Body of pancreas (tissue), 4 donors: ENCODE measurements at regions not wholly inside any gene's neighbourhood (a gene's known extent, or its start where the extent isn't known, plus 50 kb on each side); places are given as distances from the start of the nearest gene placed in this dataset.

Experiments
- ATAC-seq: fragments of 150-250 bp; one replicate; pipeline ENCODE4 v1.9.1; 2016
- DNase-seq, 4 donors: peaks; one replicate each; pipeline ENCODE4 v3.0.0-alpha.2; 2019
- H3K27ac ChIP-seq, 4 donors: fragments of 200-600 bp; sonication (generic); 1 replicate in 3 of 4; 2 replicates in 1 of 4; pipeline versions ENCODE4 v1.5.1 to v1.6.1; 2016 to 2019; ENCODE audit warnings: mild to moderate bottlenecking in 1 of 4, mixed read lengths in 1 of 4, moderate library complexity in 1 of 4
- H3K27me3 ChIP-seq, 2 donors: fragments of 200-600 bp; sonication (generic); one replicate each; pipeline ENCODE4 v1.6.0; 2016; ENCODE audit warnings: mild to moderate bottlenecking in 1 of 2
- H3K36me3 ChIP-seq, 2 donors: fragments of 200-600 bp; sonication (generic); replicated peaks in 1 of 2; 2 replicates each; pipeline ENCODE4 v1.5.1; 2016; ENCODE audit warnings: low read depth in 2 of 2; ENCODE audit not compliant: insufficient read depth in 1 of 2
- H3K4me1 ChIP-seq: fragments of 200-600 bp; sonication (generic); one replicate; pipeline ENCODE4 v1.6.0; 2016
- H3K4me3 ChIP-seq, 2 donors: fragments of 200-600 bp; sonication (generic); 1 replicate in 1 of 2; 2 replicates in 1 of 2; pipeline ENCODE4 v1.5.1; 2016 to 2019
- H3K9me3 ChIP-seq, 3 donors: fragments of 200-600 bp; sonication (generic); 1 replicate in 2 of 3; 2 replicates in 1 of 3; pipeline ENCODE4 v1.5.1; 2016
- POLR2A ChIP-seq, 3 donors: fragments of 450-650 bp; IDR thresholded peaks; one replicate each; pipeline ENCODE4 v1.6.1; 2016; ENCODE audit warnings: antibody characterized with exemption in 3 of 3, mild to moderate bottlenecking in 2 of 3
- WGBS, 2 donors: methylation state at CpG; one replicate each; pipeline ENCODE4 v1.1.5; 2017; 5-methylcytosine and 5-hydroxymethylcytosine counted together
- intact Hi-C: fragments of 100-400 bp; cut with DNase I; formaldehyde crosslinking; loops from one replicate; pipeline ENCODE4 v1.15.1; 2023
- TF ChIP-seq, protein P1 (sequence below), 7 experiments: fragments of 450-650 bp in 4 of 7; fragments of 200-600 bp in 3 of 7; sonication (generic) in 3 of 7; IDR thresholded peaks; one replicate each; pipeline ENCODE4 v1.5.1; 2016 to 2019; ENCODE audit warnings: antibody characterized with exemption in 7 of 7

DNA sequence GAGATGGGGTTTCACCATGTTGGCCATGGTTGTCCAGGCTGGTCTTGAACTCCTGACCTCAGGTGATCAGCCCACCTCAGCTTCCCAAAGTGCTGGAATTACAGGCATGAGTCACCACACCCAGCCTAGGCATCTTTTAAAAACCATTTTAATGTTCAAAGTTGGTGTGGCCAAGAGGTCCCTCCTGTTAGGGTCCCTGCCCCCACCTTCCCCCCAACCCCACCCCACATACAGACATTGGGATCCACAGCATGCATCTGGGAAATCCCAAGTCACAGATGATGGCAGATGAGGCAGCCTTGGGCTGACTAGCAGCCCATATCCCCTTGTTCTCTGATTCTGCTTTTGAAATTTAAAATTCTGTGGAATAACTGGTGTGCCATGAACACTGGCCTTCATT lies 226.0 kb downstream of the KATNAL1 start:
- TF ChIP-seq, protein P1, sequence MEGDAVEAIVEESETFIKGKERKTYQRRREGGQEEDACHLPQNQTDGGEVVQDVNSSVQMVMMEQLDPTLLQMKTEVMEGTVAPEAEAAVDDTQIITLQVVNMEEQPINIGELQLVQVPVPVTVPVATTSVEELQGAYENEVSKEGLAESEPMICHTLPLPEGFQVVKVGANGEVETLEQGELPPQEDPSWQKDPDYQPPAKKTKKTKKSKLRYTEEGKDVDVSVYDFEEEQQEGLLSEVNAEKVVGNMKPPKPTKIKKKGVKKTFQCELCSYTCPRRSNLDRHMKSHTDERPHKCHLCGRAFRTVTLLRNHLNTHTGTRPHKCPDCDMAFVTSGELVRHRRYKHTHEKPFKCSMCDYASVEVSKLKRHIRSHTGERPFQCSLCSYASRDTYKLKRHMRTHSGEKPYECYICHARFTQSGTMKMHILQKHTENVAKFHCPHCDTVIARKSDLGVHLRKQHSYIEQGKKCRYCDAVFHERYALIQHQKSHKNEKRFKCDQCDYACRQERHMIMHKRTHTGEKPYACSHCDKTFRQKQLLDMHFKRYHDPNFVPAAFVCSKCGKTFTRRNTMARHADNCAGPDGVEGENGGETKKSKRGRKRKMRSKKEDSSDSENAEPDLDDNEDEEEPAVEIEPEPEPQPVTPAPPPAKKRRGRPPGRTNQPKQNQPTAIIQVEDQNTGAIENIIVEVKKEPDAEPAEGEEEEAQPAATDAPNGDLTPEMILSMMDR (IDR thresholded peaks at IDR 0.05), result no peak
- intact Hi-C loops, result no loop called here
- DNase-seq, result no peak

DNA sequence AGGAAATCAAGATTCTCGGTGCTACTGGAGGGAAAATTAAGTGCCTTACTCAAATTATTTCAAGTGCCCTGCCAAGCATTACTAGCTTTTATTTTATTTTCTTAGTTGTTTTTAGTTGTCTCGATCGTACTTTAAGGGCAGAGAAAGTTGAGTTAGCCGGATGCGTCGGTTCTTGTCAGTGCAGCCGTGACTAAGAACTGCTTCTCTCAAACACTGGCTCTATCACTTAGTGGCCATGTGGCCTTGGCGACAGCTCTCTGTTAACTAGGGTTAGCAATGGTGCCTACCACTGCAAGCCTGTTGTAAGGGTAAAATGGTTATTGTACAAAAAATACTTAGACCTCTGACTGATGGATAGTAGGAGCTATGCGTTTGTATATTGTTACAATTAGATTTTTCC lies 227.8 kb downstream of the KATNAL1 start:
- ATAC-seq (no peak), DNase-seq (no peak)
- Histone ChIP-seq H3K9me3 (no peaks in the 10 kb centered on the region), H3K27me3 (no peaks in the 10 kb centered on the region), H3K36me3 (no peaks in the 10 kb centered on the region), H3K4me1 (no peaks in the 10 kb centered on the region), H3K4me3 (no peak overlapping the region), H3K27ac (no peak overlapping the region)
- intact Hi-C loops, result no loop called here
- TF ChIP-seq POLR2A (IDR thresholded peaks at IDR 0.05), result no peak
- TF ChIP-seq, protein P1 (IDR thresholded peaks at IDR 0.05), result no peak
- WGBS, 2 donors, result 77 to 84% methylated on average over 9 of the region's 9 CpGs

More for the DNA sequence above, 226.0 kb downstream of the KATNAL1 start:
- no peak for ATAC-seq
- H3K36me3 ChIP-seq, result no peaks in the 10 kb centered on the region
- H3K9me3 ChIP-seq, result no peaks in the 10 kb centered on the region
- no peak overlapping the region for H3K27ac ChIP-seq
- no peaks in the 10 kb centered on the region for H3K4me1 ChIP-seq
- no peaks in the 10 kb centered on the region for H3K27me3 ChIP-seq
- no peak overlapping the region for H3K4me3 ChIP-seq

DNA sequence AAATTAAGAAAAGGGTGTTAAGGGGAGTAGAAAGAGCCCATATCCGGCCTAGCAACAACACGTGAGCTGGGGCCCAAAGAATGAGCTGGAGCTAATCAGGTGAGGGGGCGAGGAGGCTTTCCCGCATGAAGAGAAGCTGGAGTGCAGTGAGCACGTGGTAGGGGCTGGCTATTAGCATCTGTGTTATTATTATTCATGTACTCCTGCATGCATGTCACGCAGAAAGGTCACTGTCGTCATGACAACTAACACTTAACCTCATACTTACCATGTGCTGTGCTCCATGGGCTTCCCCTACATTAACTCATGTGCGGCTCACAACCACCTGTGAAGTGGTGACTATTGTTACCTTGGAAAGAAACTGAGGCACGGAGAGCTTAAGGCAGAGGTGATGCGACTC lies 227.6 kb upstream of the UBL3 start:
- WGBS, 2 donors, result 85 to 88% methylated on average over 10 of the region's 10 CpGs
- no peaks in the 10 kb centered on the region for H3K27me3 ChIP-seq
- intact Hi-C loops, result no loop called here
- H3K4me1 ChIP-seq, result peaks cover 1% of the 10 kb centered on the region
- TF ChIP-seq, protein P1 (IDR thresholded peaks at IDR 0.05), result no peak
- TF ChIP-seq POLR2A (IDR thresholded peaks at IDR 0.05), result no peak
- no peaks in the 10 kb centered on the region for H3K36me3 ChIP-seq
- DNase-seq (no peak), ATAC-seq (no peak)
- H3K9me3 ChIP-seq, result no peaks in the 10 kb centered on the region
- H3K27ac ChIP-seq, result no peak overlapping the region
- H3K4me3 ChIP-seq, result no peak overlapping the region

DNA sequence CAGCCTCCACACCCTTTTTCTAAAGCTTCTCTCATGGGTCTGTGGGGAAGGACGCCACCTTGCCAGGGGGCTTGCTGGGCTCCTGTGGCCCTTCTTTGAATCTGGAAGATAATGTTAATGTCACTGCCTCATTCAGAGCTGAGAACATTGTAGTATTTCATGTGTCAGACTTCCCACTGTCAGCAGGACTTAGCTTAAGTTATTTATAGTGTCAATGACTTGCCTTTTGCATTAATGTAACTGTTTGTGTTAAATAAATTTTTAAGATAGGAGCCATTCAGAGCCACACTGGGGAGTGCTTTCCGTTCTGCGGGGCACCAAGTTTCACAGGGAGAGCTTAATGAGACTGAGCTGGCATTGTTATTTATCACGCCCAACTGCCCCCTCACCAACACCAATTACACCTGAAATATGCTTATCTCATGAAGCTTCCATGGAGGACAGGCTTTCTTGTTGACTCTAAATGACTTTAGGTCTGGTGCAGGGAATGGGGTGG lies 226.9 kb upstream of the UBL3 start:
- intact Hi-C loops, result no loop called here
- Histone ChIP-seq H3K9me3 (no peaks in the 10 kb centered on the region), H3K4me3 (no peak overlapping the region), H3K4me1 (peaks cover 9% of the 10 kb centered on the region), H3K27ac (no peak overlapping the region), H3K27me3 (no peaks in the 10 kb centered on the region), H3K36me3 (no peaks in the 10 kb centered on the region)
- ATAC-seq, result no peak
- no peak for DNase-seq
- TF ChIP-seq, protein P1 (IDR thresholded peaks at IDR 0.05), result no peak
- TF ChIP-seq POLR2A (IDR thresholded peaks at IDR 0.05), result no peak
- WGBS, 2 donors, result 83 to 84% methylated on average over 4 of the region's 4 CpGs

DNA sequence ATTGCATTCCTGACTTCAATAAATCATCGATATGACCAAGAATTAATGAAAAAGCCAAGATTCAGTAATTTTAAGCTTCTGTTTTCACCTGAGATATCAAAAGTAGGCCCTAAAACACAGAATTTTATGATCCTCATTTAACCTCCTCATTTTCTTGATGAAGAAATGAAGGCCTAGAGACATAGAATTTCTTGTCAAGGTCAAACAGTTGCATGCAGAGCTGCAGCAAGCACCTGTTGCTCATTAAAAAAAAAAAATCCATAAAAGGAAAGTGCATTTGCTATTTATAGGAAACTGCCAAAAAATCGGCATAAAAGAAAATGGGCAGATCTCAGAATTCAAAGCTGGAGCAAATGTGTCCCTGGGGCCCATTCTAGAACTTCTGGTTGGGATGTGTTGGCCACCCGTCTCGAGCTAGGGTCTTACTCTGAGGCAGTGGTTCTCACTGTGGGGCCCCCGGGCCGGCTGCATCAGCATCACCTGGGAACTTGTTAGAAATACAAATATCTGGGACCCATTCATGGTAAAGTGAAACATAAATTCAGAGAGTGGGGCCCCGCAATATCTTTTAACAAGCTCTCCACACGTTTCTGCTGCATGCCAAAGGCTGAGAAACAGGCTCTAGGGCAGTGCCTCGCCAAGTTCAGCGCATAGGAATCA lies 224.7 kb upstream of the UBL3 start:
- TF ChIP-seq, protein P1 (IDR thresholded peaks at IDR 0.05), result no peak
- TF ChIP-seq POLR2A (IDR thresholded peaks at IDR 0.05), result no peak
- no peak for DNase-seq
- no peak for ATAC-seq
- H3K27me3 ChIP-seq, result no peaks in the 10 kb centered on the region
- intact Hi-C loops, result no loop called here
- WGBS, 2 donors, result 82 to 85% methylated on average over 10 of the region's 10 CpGs
- no peak overlapping the region for H3K4me3 ChIP-seq
- H3K4me1 ChIP-seq, result peaks cover 20% of the 10 kb centered on the region
- H3K27ac ChIP-seq, result no peak overlapping the region
- no peaks in the 10 kb centered on the region for H3K9me3 ChIP-seq
- H3K36me3 ChIP-seq, result no peaks in the 10 kb centered on the region
